ENCODE measurements at regions not wholly inside any gene's neighbourhood (a gene's known extent, or its start where the extent isn't known, plus 50 kb on each side); places are given as distances from the start of the nearest gene placed in this dataset.
A peak's percentile ranks its signal among the peaks of the same experiment; 100 is the strongest.

GRCh38 chr9:14030375-14031059, 283.4 kb downstream of the NFIB start (continued):
- TF ChIP-seq, protein P1, sequence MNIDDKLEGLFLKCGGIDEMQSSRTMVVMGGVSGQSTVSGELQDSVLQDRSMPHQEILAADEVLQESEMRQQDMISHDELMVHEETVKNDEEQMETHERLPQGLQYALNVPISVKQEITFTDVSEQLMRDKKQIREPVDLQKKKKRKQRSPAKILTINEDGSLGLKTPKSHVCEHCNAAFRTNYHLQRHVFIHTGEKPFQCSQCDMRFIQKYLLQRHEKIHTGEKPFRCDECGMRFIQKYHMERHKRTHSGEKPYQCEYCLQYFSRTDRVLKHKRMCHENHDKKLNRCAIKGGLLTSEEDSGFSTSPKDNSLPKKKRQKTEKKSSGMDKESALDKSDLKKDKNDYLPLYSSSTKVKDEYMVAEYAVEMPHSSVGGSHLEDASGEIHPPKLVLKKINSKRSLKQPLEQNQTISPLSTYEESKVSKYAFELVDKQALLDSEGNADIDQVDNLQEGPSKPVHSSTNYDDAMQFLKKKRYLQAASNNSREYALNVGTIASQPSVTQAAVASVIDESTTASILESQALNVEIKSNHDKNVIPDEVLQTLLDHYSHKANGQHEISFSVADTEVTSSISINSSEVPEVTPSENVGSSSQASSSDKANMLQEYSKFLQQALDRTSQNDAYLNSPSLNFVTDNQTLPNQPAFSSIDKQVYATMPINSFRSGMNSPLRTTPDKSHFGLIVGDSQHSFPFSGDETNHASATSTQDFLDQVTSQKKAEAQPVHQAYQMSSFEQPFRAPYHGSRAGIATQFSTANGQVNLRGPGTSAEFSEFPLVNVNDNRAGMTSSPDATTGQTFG (tag by site-specific recombination; IDR thresholded peaks at IDR 0.05; ENCODE audit: borderline replicate concordance): no peak
- TF ChIP-seq ZNF660 (tag by site-specific recombination; IDR thresholded peaks at IDR 0.05) (peak; percentile 42; the same call in 1 of the 2 replicates), GLIS2 (tag by site-specific recombination; IDR thresholded peaks at IDR 0.05) (no peak), ZNF623 (tag by site-specific recombination; IDR thresholded peaks at IDR 0.05) (no peak), ZNF311 (tag by site-specific recombination; IDR thresholded peaks at IDR 0.05; ENCODE audit: borderline replicate concordance) (no peak), ZNF555 (tag by site-specific recombination; conservative IDR thresholded peaks at IDR 0.05) (no peak), FEZF1 (tag by site-specific recombination; IDR thresholded peaks at IDR 0.05) (peak; percentile 79), BCL11B (tag by site-specific recombination; IDR thresholded peaks at IDR 0.05; ENCODE audit: low read depth) (0 out of 2 replicates have a peak, but pooled peaks have one; percentile 22), ZNF768 (tag by site-specific recombination; IDR thresholded peaks at IDR 0.05) (no peak), ZNF423 (tag by site-specific recombination; IDR thresholded peaks at IDR 0.05) (no peak), ZNF121 (tag by site-specific recombination; IDR thresholded peaks at IDR 0.05) (no peak), GLI2 (tag by site-specific recombination; IDR thresholded peaks at IDR 0.05; ENCODE audit: borderline replicate concordance, low read depth) (no peak), SCRT2 (tag by site-specific recombination; IDR thresholded peaks at IDR 0.05) (no peak), ZNF692 (tag by site-specific recombination; IDR thresholded peaks at IDR 0.05) (peak; percentile 32; the same call in 1 of the 2 replicates), ZNF223 (tag by site-specific recombination; IDR thresholded peaks at IDR 0.05) (no peak), ZNF341 (tag by site-specific recombination; IDR thresholded peaks at IDR 0.05; ENCODE audit: low read depth) (peak; percentile 46), IKZF3 (tag by site-specific recombination; IDR thresholded peaks at IDR 0.05) (peak; percentile 51; the same call in 1 of the 2 replicates), ZBTB6 (tag by site-specific recombination; IDR thresholded peaks at IDR 0.05) (no peak), ZNF624 (tag by site-specific recombination; IDR thresholded peaks at IDR 0.05) (no peak), ZNF248 (tag by site-specific recombination; IDR thresholded peaks at IDR 0.05) (no peak), ZNF175 (tag by site-specific recombination; IDR thresholded peaks at IDR 0.05) (no peak), ZNF2 (tag by site-specific recombination; IDR thresholded peaks at IDR 0.05) (0 out of 2 replicates have a peak, but pooled peaks have one; percentile 19)
- TF ChIP-seq, protein P2, sequence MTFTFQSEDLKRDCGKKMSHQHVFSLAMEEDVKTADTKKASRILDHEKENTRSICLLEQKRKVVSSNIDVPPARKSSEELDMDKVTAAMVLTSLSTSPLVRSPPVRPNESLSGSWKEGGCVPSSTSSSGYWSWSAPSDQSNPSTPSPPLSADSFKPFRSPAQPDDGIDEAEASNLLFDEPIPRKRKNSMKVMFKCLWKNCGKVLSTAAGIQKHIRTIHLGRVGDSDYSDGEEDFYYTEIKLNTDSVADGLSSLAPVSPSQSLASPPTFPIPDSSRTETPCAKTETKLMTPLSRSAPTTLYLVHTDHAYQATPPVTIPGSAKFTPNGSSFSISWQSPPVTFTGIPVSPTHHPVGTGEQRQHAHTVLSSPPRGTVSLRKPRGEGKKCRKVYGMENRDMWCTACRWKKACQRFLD (tag by site-specific recombination; IDR thresholded peaks at IDR 0.05): no peak
- TF ChIP-seq, protein P3, sequence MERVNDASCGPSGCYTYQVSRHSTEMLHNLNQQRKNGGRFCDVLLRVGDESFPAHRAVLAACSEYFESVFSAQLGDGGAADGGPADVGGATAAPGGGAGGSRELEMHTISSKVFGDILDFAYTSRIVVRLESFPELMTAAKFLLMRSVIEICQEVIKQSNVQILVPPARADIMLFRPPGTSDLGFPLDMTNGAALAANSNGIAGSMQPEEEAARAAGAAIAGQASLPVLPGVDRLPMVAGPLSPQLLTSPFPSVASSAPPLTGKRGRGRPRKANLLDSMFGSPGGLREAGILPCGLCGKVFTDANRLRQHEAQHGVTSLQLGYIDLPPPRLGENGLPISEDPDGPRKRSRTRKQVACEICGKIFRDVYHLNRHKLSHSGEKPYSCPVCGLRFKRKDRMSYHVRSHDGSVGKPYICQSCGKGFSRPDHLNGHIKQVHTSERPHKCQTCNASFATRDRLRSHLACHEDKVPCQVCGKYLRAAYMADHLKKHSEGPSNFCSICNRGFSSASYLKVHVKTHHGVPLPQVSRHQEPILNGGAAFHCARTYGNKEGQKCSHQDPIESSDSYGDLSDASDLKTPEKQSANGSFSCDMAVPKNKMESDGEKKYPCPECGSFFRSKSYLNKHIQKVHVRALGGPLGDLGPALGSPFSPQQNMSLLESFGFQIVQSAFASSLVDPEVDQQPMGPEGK (tag by site-specific recombination; IDR thresholded peaks at IDR 0.05): 0 out of 2 replicates have a peak, but pooled peaks have one; percentile 48
- TF ChIP-seq, protein P4, sequence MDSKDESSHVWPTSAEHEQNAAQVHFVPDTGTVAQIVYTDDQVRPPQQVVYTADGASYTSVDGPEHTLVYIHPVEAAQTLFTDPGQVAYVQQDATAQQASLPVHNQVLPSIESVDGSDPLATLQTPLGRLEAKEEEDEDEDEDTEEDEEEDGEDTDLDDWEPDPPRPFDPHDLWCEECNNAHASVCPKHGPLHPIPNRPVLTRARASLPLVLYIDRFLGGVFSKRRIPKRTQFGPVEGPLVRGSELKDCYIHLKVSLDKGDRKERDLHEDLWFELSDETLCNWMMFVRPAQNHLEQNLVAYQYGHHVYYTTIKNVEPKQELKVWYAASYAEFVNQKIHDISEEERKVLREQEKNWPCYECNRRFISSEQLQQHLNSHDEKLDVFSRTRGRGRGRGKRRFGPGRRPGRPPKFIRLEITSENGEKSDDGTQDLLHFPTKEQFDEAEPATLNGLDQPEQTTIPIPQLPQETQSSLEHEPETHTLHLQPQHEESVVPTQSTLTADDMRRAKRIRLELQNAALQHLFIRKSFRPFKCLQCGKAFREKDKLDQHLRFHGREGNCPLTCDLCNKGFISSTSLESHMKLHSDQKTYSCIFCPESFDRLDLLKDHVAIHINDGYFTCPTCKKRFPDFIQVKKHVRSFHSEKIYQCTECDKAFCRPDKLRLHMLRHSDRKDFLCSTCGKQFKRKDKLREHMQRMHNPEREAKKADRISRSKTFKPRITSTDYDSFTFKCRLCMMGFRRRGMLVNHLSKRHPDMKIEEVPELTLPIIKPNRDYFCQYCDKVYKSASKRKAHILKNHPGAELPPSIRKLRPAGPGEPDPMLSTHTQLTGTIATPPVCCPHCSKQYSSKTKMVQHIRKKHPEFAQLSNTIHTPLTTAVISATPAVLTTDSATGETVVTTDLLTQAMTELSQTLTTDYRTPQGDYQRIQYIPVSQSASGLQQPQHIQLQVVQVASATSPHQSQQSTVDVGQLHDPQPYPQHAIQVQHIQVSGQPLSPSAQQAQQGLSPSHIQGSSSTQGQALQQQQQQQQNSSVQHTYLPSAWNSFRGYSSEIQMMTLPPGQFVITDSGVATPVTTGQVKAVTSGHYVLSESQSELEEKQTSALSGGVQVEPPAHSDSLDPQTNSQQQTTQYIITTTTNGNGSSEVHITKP (tag by site-specific recombination; IDR thresholded peaks at IDR 0.05): no peak
- TF ChIP-seq, protein P5, sequence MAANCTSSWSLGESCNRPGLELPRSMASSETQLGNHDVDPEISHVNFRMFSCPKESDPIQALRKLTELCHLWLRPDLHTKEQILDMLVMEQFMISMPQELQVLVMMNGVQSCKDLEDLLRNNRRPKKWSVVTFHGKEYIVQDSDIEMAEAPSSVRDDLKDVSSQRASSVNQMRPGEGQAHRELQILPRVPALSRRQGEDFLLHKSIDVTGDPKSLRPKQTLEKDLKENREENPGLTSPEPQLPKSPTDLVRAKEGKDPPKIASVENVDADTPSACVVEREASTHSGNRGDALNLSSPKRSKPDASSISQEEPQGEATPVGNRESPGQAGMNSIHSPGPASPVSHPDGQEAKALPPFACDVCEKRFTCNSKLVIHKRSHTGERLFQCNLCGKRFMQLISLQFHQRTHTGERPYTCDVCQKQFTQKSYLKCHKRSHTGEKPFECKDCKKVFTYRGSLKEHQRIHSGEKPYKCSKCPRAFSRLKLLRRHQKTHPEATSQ (tag by site-specific recombination; IDR thresholded peaks at IDR 0.05): no peak

All from HEK293 (cell line).